HUES48 (cell line): ENCODE measurements at regions not wholly inside any gene's neighbourhood (a gene's known extent, or its start where the extent isn't known, plus 50 kb on each side); places are given as distances from the start of the nearest gene placed in this dataset.

Experiments used
- H3K27ac ChIP-seq: one replicate; pipeline ENCODE4 v1.7.0; 2013; ENCODE audit warnings: low read depth, low read length, inconsistent platforms
- H3K27me3 ChIP-seq: 2 replicates; pipeline ENCODE4 v1.6.1; 2013; ENCODE audit warnings: mild to moderate bottlenecking, low read length; ENCODE audit not compliant: control insufficient read depth, insufficient read depth
- H3K36me3 ChIP-seq: 2 replicates; pipeline ENCODE4 v1.6.1; 2013; ENCODE audit warnings: low read length; ENCODE audit not compliant: control insufficient read depth, insufficient read depth
- H3K4me1 ChIP-seq: 2 replicates; pipeline ENCODE4 v1.6.1; 2013; ENCODE audit warnings: mild to moderate bottlenecking, low read length; ENCODE audit not compliant: control insufficient read depth, insufficient read depth
- H3K4me3 ChIP-seq: 2 replicates; pipeline ENCODE4 v1.5.1; 2013; ENCODE audit warnings: mild to moderate bottlenecking, low read depth, low read length
- H3K9ac ChIP-seq: 2 replicates; pipeline ENCODE4 v1.6.1; 2013; ENCODE audit warnings: mild to moderate bottlenecking, low read depth, low read length, moderate library complexity
- H3K9me3 ChIP-seq: 2 replicates; pipeline ENCODE4 v1.6.1; 2013; ENCODE audit warnings: low read length; ENCODE audit not compliant: control insufficient read depth, insufficient read depth

DNA sequence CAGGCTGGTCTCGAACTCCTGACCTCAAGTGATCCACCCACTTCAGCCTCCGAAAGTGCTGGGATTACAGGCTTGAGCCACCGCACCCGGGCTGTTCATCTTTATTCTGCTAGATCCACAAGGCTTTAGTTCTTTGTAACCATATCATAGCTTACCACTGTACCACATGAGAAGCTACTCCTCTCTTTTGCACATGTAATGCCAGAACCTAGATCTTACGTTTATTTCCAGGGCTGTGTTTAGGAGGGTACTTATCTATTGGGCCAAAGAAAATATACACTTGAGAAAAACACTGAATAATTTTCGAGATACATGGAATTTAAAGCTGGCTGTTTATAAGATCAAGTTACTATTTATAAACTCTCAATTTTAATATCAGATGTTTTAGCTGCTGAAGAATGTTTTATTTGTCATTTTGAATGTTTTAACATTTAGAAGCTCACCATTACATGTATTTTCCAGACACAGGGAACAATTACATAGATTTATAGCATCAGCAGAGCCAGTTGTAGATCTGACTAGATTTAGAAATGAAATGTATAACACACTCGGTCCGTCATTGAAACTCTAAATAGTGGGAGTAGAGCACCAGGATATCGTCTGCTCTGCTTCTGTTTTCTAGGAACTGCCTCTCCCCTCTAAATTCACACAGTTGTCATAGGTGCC lies 155.3 kb upstream of the HAND2 start:
- no peaks in the 10 kb centered on the region for H3K9me3 ChIP-seq
- no peak overlapping the region for H3K4me3 ChIP-seq
- H3K36me3 ChIP-seq, result no peaks in the 10 kb centered on the region
- no peaks in the 10 kb centered on the region for H3K27me3 ChIP-seq
- no peaks in the 10 kb centered on the region for H3K4me1 ChIP-seq
- H3K9ac ChIP-seq, result no peak overlapping the region
- H3K27ac ChIP-seq, result no peak overlapping the region

DNA sequence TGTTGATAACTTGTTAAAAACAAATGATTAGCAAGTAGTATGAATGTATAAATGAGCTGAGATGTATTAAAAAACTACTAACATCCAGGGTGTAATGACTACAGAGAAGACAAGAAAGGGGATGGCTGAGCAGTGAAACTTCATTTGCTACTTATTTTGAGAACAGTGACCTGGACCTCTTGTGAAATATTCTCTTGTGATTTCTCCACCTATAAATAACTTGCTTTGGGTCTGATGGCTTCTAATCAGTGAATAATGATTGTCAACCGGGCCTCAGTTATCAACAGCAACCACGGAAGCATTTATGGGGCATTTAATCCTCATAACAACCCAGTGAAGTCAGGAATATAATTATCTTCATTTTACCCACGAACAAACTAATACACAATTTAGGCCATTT lies 154.2 kb upstream of the HAND2 start:
- no peaks in the 10 kb centered on the region for H3K27me3 ChIP-seq
- no peak overlapping the region for H3K27ac ChIP-seq
- no peak overlapping the region for H3K9ac ChIP-seq
- no peak overlapping the region for H3K4me3 ChIP-seq
- H3K4me1 ChIP-seq, result no peaks in the 10 kb centered on the region
- H3K9me3 ChIP-seq, result no peaks in the 10 kb centered on the region
- no peaks in the 10 kb centered on the region for H3K36me3 ChIP-seq

DNA sequence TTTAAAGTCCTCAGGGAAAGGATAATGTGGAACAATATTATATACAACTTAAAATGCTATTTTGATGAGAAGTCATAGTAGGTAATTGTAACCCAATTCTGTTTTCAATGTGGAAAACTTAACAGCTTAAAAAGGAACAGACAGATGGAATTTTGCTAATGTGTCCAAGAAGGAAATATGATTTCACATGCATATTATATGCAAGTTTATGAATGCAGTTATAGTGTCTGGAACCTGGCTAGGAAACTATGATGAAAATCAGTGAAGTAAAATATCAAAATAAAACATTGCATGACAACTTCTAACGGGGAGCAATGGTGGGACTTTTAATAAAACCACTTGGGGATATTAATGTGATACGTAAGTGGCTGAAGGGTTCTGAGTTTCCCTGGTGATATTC lies 152.6 kb upstream of the HAND2 start:
- Histone ChIP-seq H3K27ac (no peak overlapping the region), H3K27me3 (no peaks in the 10 kb centered on the region), H3K9me3 (no peaks in the 10 kb centered on the region), H3K4me3 (no peak overlapping the region), H3K36me3 (no peaks in the 10 kb centered on the region), H3K9ac (no peak overlapping the region), H3K4me1 (no peaks in the 10 kb centered on the region)

DNA sequence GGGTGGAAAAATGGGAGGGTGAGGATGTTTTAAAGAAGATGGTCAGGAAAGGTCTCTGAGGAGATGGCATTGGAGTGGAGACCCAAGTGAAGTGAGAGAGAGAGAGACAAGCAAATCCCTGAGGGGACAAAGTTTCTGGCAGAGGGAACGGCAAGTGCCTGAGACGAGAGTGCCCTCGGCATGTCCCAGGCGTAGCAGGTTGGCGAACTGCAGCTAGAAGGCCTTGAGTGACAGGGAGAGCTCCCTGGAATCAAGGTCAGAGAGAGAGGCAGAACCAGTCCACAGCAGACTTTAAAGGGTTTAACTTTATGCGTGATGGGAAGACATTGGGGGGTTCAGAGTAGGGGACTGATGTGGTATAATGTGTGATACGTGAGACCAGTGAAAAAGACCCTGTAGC lies 150.2 kb upstream of the HAND2 start:
- no peak overlapping the region for H3K4me3 ChIP-seq
- no peaks in the 10 kb centered on the region for H3K9me3 ChIP-seq
- H3K27me3 ChIP-seq, result no peaks in the 10 kb centered on the region
- no peaks in the 10 kb centered on the region for H3K36me3 ChIP-seq
- no peaks in the 10 kb centered on the region for H3K4me1 ChIP-seq
- H3K27ac ChIP-seq, result no peak overlapping the region
- H3K9ac ChIP-seq, result no peak overlapping the region

DNA sequence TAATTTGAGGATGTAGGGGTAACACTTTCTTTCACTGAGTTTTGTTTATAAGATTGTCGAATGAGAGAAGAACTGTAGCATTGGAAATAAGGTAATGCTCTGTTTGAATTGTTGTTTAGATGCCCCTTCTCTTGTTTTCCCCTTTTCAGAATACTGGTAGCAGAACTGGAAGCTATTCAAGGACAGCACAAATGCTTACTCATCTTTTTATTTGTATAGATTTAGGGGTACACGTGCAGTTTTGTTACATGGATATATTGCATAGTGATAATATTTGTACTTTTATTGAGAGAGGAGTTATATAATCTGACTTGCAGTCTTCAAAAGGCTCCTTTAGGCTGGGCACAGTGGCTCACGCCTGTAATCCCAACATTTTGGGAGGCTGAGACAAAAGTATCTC lies 145.4 kb upstream of the HAND2 start:
- no peaks in the 10 kb centered on the region for H3K9me3 ChIP-seq
- no peaks in the 10 kb centered on the region for H3K36me3 ChIP-seq
- no peak overlapping the region for H3K4me3 ChIP-seq
- H3K9ac ChIP-seq, result no peak overlapping the region
- H3K4me1 ChIP-seq, result no peaks in the 10 kb centered on the region
- no peaks in the 10 kb centered on the region for H3K27me3 ChIP-seq
- no peak overlapping the region for H3K27ac ChIP-seq

DNA sequence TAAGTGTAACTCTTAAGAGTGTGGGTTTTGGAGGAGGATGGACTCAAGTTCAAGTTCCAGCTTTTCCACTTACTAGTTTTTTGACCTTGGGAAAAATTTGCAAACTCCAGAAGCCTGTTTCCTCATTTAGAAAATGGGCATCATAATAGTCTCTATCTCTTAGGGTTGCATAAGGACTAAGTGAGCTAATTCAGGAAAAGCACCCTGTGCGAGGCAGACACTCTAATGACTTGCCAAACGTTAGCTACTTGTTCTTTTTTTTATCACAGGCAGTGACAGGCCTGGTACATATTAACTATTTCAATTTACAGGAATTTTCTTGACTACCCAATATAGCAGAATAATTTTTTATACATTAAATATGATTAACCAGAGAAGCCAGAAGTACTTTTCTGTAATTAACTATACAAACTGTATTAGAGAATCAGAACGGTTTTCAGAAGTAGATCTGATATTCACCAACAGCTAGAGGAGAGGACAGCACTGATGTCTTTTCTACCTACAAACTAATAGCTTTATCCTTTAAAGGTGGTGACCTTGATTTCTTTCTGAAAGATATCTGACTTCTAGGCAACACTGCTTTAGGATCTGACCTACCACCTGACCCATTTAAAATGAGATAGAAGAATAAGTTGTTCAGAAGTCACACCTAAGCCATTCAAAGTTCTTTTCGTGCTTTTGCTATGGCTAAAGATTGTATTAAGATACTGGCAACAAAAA lies 139.6 kb upstream of the HAND2 start:
- Histone ChIP-seq H3K4me1 (no peaks in the 10 kb centered on the region), H3K27ac (no peak overlapping the region), H3K4me3 (no peak overlapping the region), H3K9ac (no peak overlapping the region), H3K27me3 (no peaks in the 10 kb centered on the region), H3K36me3 (no peaks in the 10 kb centered on the region), H3K9me3 (no peaks in the 10 kb centered on the region)

DNA sequence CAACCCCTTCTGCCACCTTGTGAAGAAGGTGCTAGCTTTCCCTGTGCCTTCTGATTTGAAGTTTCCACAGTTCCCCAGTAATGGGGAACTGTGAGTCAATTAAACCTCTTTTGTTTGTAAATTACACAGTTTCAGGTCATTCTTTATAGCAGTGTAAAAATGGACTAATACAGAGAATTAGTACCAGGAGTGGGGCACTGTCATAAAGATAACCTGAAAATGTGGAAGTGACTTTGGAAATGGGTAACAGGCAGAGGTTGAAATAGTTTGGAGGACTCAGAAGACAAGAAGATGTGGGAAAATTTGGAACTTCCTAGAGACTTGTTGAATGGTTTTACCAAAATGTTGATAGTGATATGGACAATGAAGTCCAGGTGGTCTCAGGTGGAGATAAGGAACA lies 131.0 kb upstream of the HAND2 start:
- Histone ChIP-seq H3K27me3 (no peaks in the 10 kb centered on the region), H3K9ac (no peak overlapping the region), H3K36me3 (no peaks in the 10 kb centered on the region), H3K9me3 (no peaks in the 10 kb centered on the region), H3K4me1 (no peaks in the 10 kb centered on the region), H3K4me3 (no peak overlapping the region), H3K27ac (no peak overlapping the region)

DNA sequence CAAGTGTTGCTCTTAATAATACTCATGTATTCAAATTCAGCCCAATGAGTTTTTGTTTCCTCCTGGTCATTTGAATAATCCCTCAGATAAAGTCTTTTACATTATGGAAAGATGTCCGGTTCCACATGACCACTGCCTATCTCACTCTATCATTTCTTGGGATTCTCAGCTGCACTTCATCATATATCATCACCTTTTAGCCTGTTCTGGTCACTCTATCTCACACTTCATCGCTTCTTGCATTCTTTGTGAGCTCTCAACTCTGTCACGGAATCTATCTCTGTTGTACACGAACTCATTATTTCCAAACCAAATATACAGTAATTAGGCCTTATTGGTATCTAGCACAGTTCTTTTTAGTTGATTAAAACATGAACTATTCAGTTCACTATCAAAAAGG lies 126.9 kb upstream of the HAND2 start:
- H3K9ac ChIP-seq, result no peak overlapping the region
- no peaks in the 10 kb centered on the region for H3K4me1 ChIP-seq
- no peaks in the 10 kb centered on the region for H3K9me3 ChIP-seq
- no peak overlapping the region for H3K27ac ChIP-seq
- H3K4me3 ChIP-seq, result no peak overlapping the region
- H3K36me3 ChIP-seq, result no peaks in the 10 kb centered on the region
- H3K27me3 ChIP-seq, result no peaks in the 10 kb centered on the region

DNA sequence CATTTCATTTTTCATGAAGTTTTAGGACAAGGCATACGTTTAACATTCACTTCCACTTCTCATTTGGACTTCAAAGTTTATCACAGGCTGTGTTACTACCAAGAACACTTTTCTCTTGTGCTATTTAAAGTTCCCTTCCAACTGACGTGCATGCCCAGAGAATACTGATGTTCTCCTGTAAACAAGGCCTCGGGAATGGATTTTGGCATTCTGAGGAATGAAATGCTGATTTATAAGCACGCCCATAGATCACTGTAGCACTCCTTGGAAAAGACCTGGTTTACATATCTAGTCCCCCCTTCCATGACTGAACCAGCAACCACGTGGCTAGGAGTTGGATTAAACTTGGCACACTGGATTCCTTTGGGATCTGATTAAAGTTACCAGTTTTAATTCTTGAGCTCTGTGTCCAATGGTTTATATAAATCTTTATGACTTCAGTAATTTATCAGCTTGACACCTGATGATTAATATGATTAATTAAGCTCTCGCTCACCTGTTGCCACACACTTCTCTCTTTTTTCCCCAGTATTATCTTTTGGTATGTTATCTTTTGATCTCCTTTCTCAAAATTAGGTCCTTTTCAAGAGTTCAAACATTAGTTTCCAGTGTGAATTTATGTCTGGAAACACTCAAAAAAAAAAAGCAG lies 122.4 kb upstream of the HAND2 start:
- no peaks in the 10 kb centered on the region for H3K4me1 ChIP-seq
- no peaks in the 10 kb centered on the region for H3K9me3 ChIP-seq
- no peak overlapping the region for H3K4me3 ChIP-seq
- H3K27ac ChIP-seq, result no peak overlapping the region
- no peak overlapping the region for H3K9ac ChIP-seq
- H3K27me3 ChIP-seq, result no peaks in the 10 kb centered on the region
- H3K36me3 ChIP-seq, result no peaks in the 10 kb centered on the region

DNA sequence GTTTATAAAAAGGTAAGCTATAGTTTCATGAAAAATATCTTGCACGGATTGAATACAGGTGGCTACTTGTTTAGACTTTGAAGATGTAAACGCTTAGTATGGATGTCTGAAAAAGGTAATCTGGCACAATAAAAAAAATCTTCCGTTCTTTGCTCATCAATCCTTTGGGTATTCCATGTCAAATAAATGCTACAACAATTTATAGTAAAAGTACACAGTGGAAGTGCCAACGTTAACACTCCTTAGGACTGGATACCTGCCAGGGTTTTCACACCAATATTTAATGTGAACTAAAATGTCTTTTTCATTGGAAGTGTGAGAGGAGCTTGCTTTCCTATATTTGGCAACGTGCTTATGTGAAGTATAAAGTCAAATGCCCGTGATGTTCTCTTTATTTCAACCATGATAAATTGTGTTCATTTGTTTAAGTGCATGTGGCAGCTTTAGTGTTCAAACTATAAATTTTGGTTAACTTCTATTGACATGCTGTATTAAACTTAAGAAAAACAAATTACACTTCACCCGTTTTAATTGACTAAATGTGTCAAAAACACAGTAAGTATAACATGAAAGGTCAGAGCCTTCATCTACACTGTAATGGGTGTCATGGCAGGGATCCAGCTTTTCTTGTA lies 121.7 kb upstream of the HAND2 start:
- Histone ChIP-seq H3K4me1 (no peaks in the 10 kb centered on the region), H3K27me3 (no peaks in the 10 kb centered on the region), H3K4me3 (no peak overlapping the region), H3K36me3 (no peaks in the 10 kb centered on the region), H3K27ac (no peak overlapping the region), H3K9ac (no peak overlapping the region), H3K9me3 (no peaks in the 10 kb centered on the region)

DNA sequence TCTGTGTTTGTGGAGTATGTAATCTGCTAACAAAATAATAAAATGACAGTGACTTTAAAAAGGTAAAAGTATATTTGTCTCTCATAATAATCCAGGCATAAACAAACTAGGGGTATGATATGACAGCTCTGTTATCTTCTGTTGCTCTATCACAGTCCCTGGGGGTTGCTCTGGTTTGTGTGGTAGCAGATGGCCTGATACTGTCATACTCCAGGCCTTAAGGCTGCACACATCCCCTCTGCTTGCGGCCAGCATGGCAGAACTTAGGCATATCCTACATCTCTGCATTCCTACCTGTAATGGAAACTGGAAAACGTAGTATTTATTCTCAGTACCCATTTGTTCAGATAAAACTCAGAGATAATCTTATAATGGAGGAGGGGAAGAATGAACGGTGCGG lies 117.9 kb upstream of the HAND2 start:
- no peak overlapping the region for H3K27ac ChIP-seq
- H3K4me3 ChIP-seq, result no peak overlapping the region
- no peak overlapping the region for H3K9ac ChIP-seq
- H3K27me3 ChIP-seq, result no peaks in the 10 kb centered on the region
- H3K9me3 ChIP-seq, result no peaks in the 10 kb centered on the region
- H3K36me3 ChIP-seq, result no peaks in the 10 kb centered on the region
- H3K4me1 ChIP-seq, result peaks cover 2% of the 10 kb centered on the region; the same call in 1 of the 2 replicates
